ENCODE measurements at regions not wholly inside any gene's neighbourhood (a gene's known extent, or its start where the extent isn't known, plus 50 kb on each side); places are given as distances from the start of the nearest gene placed in this dataset.

GRCh38 chr9:107638521-107639310, 149.1 kb upstream of the KLF4 start:
- no peak for TF ChIP-seq ZBTB4 (CRISPR knock-in tag; IDR thresholded peaks at IDR 0.05; ENCODE audit: borderline replicate concordance)
- TF ChIP-seq CENPX (CRISPR knock-in tag; IDR thresholded peaks at IDR 0.05): no peak
- no peak for TF ChIP-seq FOXJ3 (CRISPR knock-in tag; IDR thresholded peaks at IDR 0.05; ENCODE audit: borderline replicate concordance)
- TF ChIP-seq ZNF512 (CRISPR knock-in tag; IDR thresholded peaks at IDR 0.05): no peak
- no peak for TF ChIP-seq ZBTB21 (CRISPR knock-in tag; IDR thresholded peaks at IDR 0.05)
- TF ChIP-seq CTCF (CRISPR knock-in tag; IDR thresholded peaks at IDR 0.05): no peak
- TF ChIP-seq ZNF484 (CRISPR knock-in tag; IDR thresholded peaks at IDR 0.05; ENCODE audit: borderline replicate concordance, low read depth): no peak

Measured in HepG2 (cell line).